HG03432 (cell line): ENCODE measurements at regions not wholly inside any gene's neighbourhood (a gene's known extent, or its start where the extent isn't known, plus 50 kb on each side); places are given as distances from the start of the nearest gene placed in this dataset.

Experiments
- ATAC-seq: cut with Tn5 transposase; IDR thresholded peaks from one replicate; pipeline ENCODE4 v1.9.1; 2021; ENCODE audit warnings: mild to moderate bottlenecking, moderate library complexity; ENCODE audit not compliant: unreplicated experiment

GRCh38 chr7:106196460-106197021 is 84.4 kb upstream of the SYPL1 start:
- ATAC-seq, result no peak

DNA sequence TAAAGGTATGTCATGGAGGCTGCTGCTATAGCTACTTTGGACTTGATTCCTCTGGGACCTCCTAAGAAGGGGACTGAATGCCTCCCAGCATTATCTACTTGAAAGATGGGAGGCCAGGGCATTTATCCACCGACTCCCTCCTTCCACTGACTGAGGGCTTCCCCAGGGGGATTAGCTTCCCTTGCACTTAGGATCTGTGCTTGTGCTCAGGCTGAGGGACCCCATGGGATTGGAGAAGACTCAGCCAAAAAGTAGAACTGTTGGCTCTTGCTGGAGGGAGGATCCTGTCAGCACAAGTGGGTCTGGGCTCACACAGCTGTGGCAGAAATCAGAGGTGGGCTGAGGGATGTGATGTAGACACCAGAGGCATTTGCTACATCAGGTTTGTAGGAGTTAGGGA is 81.5 kb upstream of the SYPL1 start:
- ATAC-seq, result no peak

DNA sequence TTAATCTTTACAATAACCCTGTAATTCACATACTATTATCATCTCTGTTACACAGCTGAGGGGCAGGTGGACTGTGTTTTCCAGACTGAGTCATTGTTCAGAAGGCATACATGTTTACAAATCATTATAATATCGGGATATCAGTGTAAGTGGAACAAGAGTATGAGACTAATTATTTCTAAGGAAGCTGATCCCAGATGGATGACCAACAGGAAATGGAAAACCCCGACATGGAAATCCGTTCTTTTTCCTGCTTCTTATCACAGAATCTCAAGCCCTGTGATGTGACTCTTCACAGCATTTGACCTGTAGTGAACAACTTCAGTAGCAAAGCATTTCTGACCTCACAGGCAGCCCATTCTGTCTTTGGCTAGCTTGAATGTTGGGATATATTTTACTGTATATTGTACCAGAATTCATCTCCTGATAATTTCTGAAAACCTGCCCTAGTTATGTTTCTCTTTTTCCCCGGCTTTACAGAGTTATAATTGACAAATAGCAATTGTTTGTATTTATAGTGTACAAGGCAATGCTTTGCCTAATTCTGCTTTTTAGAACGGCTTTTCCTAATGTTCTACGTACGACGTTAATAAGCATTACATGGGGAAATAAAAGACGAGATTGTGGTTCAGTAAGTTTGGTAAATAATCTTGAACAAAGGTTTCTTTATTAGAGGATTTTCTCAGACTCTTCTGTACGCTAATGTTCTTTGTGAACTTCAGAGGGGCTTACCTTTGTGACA is 78.6 kb upstream of the SYPL1 start:
- no peak for ATAC-seq

DNA sequence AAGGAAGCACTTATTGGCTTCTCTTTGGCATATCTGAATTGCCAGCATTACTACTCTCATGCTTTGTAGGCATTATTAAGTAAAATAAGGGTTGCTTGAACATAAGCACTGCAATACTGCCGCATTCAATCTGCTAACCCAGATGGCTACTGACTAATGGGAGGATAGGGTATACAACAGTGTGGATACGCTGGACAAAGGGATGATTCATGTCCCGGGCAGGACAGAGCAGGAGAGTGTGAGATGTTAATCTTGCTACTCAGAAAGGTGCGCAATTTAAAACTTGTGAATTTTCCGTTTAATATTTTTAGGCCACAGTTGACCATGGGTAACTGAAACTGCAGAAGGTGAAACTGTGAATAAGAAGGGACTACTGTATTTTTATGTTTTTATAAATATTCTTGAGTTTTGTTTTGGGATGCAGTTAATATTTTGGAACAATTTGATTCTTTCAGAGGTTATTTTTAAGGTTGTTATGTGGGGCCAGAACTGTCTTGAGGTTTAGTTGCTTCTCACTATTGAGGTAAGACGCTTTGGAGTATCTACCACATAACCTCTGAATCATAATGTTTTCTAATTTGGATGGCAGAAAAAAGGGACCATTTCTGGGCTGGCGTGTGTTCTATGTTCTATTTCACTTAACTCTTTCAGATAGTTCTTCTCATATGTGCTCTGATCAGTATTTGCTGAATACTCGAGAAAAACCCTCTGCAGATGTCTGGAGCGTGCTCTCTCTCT is 75.7 kb upstream of the SYPL1 start:
- no peak for ATAC-seq

- no peak for ATAC-seq
Observed at GRCh38 chr7:106185719-106186118, 73.6 kb upstream of the SYPL1 start.

DNA sequence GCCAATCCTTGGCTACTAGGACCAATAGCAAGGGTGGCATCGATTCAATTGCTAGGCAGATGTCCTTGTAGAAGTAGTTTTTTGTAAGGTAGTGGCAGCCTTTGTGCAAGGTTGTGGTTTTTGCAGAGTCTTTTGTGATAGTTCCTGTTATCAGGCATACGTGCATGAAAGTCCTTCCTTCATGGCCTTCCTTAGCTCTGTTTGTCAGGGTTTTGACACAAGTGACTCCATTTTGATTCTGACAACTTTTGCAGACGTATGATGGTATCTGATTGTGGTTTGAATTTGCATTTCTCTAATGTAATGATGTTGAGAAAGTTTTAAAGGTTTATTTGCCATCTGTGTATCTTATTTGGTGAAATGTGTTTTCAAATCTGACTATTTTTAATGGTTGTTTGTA is 71.8 kb upstream of the SYPL1 start:
- no peak for ATAC-seq

- ATAC-seq, result no peak
Observed at GRCh38 chr7:106182904-106183303, 70.8 kb upstream of the SYPL1 start.

- ATAC-seq, result no peak
Observed at GRCh38 chr7:106181658-106182265, 69.7 kb upstream of the SYPL1 start.

DNA sequence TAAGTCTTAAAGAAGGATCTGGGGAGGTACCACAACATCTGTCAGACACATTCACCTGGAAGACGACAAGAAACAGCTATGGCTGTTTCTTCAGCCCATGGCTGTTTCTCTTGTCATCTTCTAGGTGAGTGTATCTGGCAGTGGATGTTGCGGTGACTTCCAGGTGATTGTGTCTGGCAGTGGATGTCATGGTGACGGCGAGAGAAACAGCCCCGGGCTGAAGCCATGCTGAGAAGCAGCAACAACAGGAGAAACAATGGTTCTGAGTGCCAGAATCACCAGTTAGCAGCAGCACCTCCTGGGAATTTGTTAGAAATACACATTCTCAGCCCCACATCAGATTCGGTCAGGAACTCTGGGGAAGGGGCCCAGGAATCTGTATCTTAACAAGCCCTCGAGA is 68.6 kb upstream of the SYPL1 start:
- ATAC-seq, result no peak

DNA sequence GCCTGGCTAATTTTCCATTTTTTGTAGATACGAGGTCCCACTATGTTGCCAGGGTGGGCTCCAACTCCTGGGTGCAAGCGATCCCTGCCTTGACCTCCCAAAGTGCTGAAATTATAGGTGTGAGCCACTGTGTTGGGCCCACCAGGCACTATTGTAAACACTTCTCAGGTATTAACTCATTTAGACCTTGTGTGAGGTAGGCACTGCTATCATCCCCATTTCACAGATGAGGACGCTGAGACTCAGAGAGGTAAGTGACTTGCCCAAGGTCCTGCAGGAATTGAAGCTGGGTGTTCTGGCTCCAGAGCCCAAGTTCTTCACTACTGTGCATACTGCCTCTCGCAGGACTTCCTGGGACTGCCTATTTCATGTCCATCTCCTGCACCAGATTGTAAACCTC is 67.1 kb upstream of the SYPL1 start:
- no peak for ATAC-seq

- ATAC-seq, result no peak
Observed at GRCh38 chr7:106178593-106179134, 66.6 kb upstream of the SYPL1 start.

- no peak for ATAC-seq
Observed at GRCh38 chr7:106177738-106178592, 65.9 kb upstream of the SYPL1 start.

DNA sequence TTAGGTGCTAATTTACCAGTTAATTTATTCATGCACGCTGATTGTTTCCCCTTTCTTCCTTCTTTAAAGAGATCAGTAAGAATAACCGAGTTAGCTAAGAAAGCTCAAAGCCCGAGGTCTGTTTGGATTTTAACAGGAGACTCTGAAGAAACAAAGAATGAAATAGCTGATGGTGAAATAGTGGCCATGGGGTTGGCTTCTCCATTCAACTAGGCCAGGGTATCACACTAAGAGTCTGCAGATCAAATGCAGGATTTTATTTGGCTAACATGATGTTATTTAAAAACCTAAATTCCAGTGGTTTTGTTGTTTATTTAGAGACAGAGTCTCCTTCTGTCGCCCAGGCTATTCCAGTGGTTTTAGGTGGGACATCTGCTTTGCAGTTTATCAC is 65.2 kb upstream of the SYPL1 start:
- no peak for ATAC-seq

DNA sequence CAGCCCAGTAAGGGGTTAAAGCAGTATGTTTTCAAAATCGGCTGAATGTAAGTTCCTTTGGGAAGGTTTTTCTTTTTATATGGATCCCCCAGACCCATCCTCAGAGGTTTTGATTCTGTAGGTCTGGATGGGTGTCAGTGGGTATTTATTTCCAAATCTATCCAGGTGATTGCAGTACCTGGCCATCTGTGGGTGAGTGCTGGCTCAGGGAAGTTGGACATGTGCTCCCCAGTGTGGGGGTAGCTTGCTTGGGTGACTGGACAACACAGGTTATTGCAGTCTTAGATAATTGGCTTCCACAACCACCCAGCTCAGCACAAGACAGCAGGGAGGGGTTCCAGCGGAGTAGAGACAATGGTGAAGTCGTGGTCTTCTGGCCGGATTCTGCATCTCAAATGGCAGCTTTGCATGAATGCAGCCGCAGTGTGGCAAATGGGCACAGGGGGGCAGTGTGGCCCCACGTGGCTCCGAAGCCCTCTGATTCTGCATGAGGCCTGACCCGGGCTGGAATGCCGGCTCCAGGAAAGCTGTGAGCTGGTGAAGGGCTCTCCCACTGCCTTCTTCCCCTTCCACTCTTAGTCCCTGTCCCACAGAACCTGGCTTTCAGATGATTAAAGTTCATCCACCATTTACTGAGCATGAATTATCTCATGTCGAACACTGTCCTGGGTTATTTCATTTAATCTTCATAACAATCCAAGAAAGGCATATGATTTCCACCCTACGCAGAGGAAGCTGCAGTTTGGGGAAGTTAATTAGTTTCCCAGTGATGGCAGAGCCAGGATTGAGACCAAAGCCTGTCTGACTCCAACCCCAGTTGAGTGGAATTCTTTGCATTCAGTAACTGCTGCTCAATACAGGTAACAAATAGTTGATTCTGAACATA is 64.5 kb upstream of the SYPL1 start:
- ATAC-seq, result peak; percentile 72

- ATAC-seq, result no peak
Observed at GRCh38 chr7:106175507-106175906, 63.4 kb upstream of the SYPL1 start.

- ATAC-seq, result no peak
Observed at GRCh38 chr7:106170651-106171050, 58.5 kb upstream of the SYPL1 start.

GRCh38 chr7:106169821-106170610 is 57.9 kb upstream of the SYPL1 start:
- ATAC-seq, result no peak

DNA sequence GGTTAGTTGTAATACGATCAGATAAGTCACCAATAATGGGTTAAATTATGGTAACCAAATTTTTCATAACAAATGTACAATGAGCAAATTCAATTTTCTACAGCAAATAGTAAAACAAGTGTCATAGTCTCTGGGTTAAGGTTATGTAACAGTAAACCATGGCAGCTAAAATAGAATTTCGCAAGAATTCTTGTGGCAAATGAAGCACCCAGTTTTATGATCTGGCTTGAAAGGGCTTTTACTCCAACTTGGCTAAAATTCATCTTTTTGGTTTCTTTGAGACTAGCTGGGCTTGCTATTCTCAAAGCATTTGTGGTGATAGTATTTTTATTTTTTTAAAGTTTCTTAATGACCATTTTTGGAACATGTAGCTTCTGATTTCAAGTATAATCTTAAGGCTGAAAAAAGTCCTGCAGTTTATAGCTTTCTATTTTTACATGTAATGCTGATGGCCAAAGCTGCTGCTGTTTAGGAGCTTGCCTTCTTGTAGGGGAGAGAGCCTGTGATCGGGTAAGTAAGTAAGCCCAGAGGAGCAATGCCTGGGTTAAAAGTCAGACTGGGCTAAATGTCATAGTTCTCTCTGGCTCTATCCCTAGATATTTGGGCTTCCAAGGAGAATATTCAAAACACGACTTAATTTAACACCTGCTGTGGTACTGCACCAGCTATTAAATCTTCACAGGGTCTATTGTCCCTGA is 55.5 kb upstream of the SYPL1 start:
- ATAC-seq, result no peak
